ENCODE measurements at regions not wholly inside any gene's neighbourhood (a gene's known extent, or its start where the extent isn't known, plus 50 kb on each side); places are given as distances from the start of the nearest gene placed in this dataset.

- TF ChIP-seq, protein P1, sequence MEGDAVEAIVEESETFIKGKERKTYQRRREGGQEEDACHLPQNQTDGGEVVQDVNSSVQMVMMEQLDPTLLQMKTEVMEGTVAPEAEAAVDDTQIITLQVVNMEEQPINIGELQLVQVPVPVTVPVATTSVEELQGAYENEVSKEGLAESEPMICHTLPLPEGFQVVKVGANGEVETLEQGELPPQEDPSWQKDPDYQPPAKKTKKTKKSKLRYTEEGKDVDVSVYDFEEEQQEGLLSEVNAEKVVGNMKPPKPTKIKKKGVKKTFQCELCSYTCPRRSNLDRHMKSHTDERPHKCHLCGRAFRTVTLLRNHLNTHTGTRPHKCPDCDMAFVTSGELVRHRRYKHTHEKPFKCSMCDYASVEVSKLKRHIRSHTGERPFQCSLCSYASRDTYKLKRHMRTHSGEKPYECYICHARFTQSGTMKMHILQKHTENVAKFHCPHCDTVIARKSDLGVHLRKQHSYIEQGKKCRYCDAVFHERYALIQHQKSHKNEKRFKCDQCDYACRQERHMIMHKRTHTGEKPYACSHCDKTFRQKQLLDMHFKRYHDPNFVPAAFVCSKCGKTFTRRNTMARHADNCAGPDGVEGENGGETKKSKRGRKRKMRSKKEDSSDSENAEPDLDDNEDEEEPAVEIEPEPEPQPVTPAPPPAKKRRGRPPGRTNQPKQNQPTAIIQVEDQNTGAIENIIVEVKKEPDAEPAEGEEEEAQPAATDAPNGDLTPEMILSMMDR (conservative IDR thresholded peaks at IDR 0.05; ENCODE audit: low read depth, low read length): peak; percentile 45
- H3K4me3 ChIP-seq (ENCODE audit: low read depth, low read length): no peak overlapping the region
- DNase-seq (ENCODE audit: low read depth): no peak
These were observed 188.9 kb downstream of the CAND1 start for GRCh38 chr12:67457778-67458665.

GRCh38 chr12:67459173-67459572, 189.4 kb upstream of the DYRK2 start:
- DNase-seq (ENCODE audit: low read depth): no peak
- TF ChIP-seq, protein P1 (conservative IDR thresholded peaks at IDR 0.05; ENCODE audit: low read depth, low read length): no peak
- no peak overlapping the region for H3K4me3 ChIP-seq (ENCODE audit: low read depth, low read length)

- DNase-seq (ENCODE audit: low read depth): no peak
- no peak overlapping the region for H3K4me3 ChIP-seq (ENCODE audit: low read depth, low read length)
- TF ChIP-seq, protein P1 (conservative IDR thresholded peaks at IDR 0.05; ENCODE audit: low read depth, low read length): no peak
These were observed 189.0 kb upstream of the DYRK2 start for GRCh38 chr12:67459578-67459977.

- TF ChIP-seq, protein P1 (conservative IDR thresholded peaks at IDR 0.05; ENCODE audit: low read depth, low read length): no peak
- no peak overlapping the region for H3K4me3 ChIP-seq (ENCODE audit: low read depth, low read length)
- DNase-seq (ENCODE audit: low read depth): no peak
These were observed 188.2 kb upstream of the DYRK2 start for GRCh38 chr12:67460388-67460787.

DNA sequence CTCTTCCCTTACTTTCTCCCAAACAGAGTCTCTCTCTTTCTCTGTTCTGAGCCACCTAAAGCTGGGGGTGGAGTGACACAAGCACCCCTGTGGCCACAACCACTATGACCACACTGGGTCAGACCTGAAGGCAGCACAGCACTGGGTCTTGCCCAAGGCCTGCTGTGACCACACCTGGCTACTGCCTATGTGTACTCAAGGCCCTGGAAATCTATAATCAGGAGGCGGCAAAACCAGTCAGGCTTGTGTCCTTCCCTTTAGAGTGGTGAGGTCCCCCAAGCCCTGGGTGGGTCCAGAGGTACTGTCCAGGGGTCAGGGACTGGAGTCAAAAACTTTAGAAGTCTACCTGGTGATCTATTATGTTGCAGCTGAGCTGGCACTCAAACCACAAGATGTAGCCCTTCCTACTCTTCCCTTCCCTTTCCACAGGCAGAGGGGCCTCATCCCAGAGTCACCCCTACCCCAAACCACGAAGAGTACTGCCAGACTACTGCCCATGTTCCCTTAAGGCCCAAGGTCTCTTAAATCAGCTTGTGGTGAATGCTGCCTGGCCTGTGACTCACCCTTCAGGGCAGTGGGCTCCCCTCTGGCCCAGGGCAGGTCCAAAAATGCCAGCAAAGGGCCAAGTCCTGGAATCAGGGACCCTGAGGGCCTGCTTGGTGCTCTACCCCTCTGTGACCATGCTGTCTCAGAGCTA, 179.8 kb upstream of the DYRK2 start:
- no peak for DNase-seq (ENCODE audit: low read depth)
- TF ChIP-seq, protein P1 (conservative IDR thresholded peaks at IDR 0.05; ENCODE audit: low read depth, low read length): no peak
- no peak overlapping the region for H3K4me3 ChIP-seq (ENCODE audit: low read depth, low read length)

DNA sequence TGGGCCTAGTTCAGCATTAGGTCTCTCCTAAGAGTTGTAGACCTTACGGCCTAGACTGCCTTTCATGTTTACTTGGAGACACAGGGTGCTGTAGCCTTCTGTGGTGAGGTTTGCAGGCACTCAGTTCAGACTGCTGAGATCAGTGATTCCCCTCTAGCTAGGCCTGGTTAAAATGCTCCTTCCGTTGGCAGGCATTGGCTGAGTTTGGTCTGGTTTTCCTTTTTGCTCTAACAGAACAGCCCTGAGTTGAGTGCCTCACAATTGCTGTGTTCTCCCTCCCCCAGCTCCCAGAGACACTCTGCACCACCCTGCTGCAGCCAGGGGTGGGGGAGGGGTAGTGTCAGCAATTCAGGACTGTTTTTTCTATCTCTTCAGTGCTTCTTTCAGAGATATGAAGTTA, 178.9 kb upstream of the DYRK2 start:
- TF ChIP-seq, protein P1 (conservative IDR thresholded peaks at IDR 0.05; ENCODE audit: low read depth, low read length): no peak
- no peak overlapping the region for H3K4me3 ChIP-seq (ENCODE audit: low read depth, low read length)
- no peak for DNase-seq (ENCODE audit: low read depth)
